Calu3 (cell line): ENCODE measurements at regions not wholly inside any gene's neighbourhood (a gene's known extent, or its start where the extent isn't known, plus 50 kb on each side); places are given as distances from the start of the nearest gene placed in this dataset.

ENCODE experiments used
- BruUV-seq: library from RNA; stranded (reverse); fragments of 400-500 nt; replicated peaks from 2 replicates; lab custom pipeline; 2021; lab: Mats Ljungman, UMichigan
- CTCF ChIA-PET: fragments of 300-600 bp; sonication (Branson Sonifier 250); formaldehyde crosslinking; loops from one replicate; lab custom pipeline; 2022; ENCODE audit warnings: antibody characterized with exemption; lab: Charles Lee
- DNase-seq: peaks from one replicate; pipeline ENCODE4 v3.0.0; 2022
- H3K27ac Mint-ChIP-seq: one replicate; pipeline ENCODE4 v1.8.0; 2022; ENCODE audit warnings: mixed read lengths; ENCODE audit not compliant: unreplicated experiment
- H3K27me3 Mint-ChIP-seq: one replicate; pipeline ENCODE4 v1.8.0; 2022; ENCODE audit warnings: mixed read lengths; ENCODE audit not compliant: unreplicated experiment
- H3K36me3 Mint-ChIP-seq: one replicate; pipeline ENCODE4 v1.8.0; 2022; ENCODE audit warnings: mild to moderate bottlenecking, moderate library complexity, mixed read lengths; ENCODE audit not compliant: insufficient read depth, unreplicated experiment
- H3K4me1 Mint-ChIP-seq: one replicate; pipeline ENCODE4 v1.8.0; 2022; ENCODE audit warnings: mild to moderate bottlenecking, low read depth, mixed read lengths; ENCODE audit not compliant: unreplicated experiment
- H3K4me3 Mint-ChIP-seq: one replicate; pipeline ENCODE4 v1.8.0; 2022; ENCODE audit warnings: mild to moderate bottlenecking, low read depth, moderate library complexity, mixed read lengths; ENCODE audit not compliant: unreplicated experiment
- H3K9me3 Mint-ChIP-seq: one replicate; pipeline ENCODE4 v1.8.0; 2022; ENCODE audit warnings: low read depth, mixed read lengths; ENCODE audit not compliant: unreplicated experiment
- intact Hi-C: fragments of 100-400 bp; cut with micrococcal nuclease; formaldehyde crosslinking; loops from one replicate; pipeline ENCODE4 v1.10.0; 2022; ENCODE audit not compliant: unreplicated experiment
- TF ChIP-seq, protein P1 (sequence below): fragments of 200-600 bp; IDR thresholded peaks from one replicate; pipeline ENCODE4 v1.8.0; 2022; ENCODE audit warnings: antibody characterized with exemption; ENCODE audit not compliant: unreplicated experiment

GRCh38 chr2:238797537-238797936 lies 50.3 kb upstream of the TWIST2 start:
- H3K4me3 Mint-ChIP-seq: no peak overlapping the region
- TF ChIP-seq, protein P1, sequence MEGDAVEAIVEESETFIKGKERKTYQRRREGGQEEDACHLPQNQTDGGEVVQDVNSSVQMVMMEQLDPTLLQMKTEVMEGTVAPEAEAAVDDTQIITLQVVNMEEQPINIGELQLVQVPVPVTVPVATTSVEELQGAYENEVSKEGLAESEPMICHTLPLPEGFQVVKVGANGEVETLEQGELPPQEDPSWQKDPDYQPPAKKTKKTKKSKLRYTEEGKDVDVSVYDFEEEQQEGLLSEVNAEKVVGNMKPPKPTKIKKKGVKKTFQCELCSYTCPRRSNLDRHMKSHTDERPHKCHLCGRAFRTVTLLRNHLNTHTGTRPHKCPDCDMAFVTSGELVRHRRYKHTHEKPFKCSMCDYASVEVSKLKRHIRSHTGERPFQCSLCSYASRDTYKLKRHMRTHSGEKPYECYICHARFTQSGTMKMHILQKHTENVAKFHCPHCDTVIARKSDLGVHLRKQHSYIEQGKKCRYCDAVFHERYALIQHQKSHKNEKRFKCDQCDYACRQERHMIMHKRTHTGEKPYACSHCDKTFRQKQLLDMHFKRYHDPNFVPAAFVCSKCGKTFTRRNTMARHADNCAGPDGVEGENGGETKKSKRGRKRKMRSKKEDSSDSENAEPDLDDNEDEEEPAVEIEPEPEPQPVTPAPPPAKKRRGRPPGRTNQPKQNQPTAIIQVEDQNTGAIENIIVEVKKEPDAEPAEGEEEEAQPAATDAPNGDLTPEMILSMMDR: no peak
- no peak for DNase-seq
- intact Hi-C loops: no loop called here
- no peak overlapping the region for H3K27ac Mint-ChIP-seq
- H3K36me3 Mint-ChIP-seq: no peaks in the 10 kb centered on the region
- CTCF ChIA-PET: no interaction called here
- H3K9me3 Mint-ChIP-seq: peaks cover 2% of the 10 kb centered on the region
- H3K4me1 Mint-ChIP-seq: no peaks in the 10 kb centered on the region
- BruUV-seq: no TSS peak
- H3K27me3 Mint-ChIP-seq: peaks cover 56% of the 10 kb centered on the region
